ENCODE measurements at regions not wholly inside any gene's neighbourhood (a gene's known extent, or its start where the extent isn't known, plus 50 kb on each side); places are given as distances from the start of the nearest gene placed in this dataset.

DNA sequence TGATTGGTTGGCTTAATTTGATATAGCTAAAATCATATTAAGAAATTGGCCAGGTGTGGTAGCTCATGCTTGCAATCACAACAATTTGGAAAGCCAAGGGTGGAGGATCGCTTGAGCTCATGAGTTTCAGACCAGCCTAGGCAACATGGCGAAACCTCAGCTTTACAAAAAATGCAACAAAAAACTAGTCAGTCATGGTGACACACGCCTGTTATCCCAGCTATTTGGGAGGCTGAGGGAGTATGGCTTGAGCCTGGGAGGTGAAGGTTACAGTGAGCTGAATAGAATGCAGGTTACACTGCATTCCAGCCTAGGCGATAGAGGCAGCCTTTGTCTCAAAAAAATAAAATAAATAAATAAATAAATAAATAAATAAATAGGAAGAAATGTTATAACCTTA lies 1579.6 kb upstream of the SLC10A2 start:
- Histone ChIP-seq H2BK120ac (ENCODE audit: low read depth, low read length) (no peak overlapping the region), H3K23ac (ENCODE audit: low read depth, low read length, poor library complexity) (no peak overlapping the region), H3K4me1 (ENCODE audit: control insufficient read depth in 2 of 2, insufficient read depth in 1 of 2, low read depth in 1 of 2, low read length in 2 of 2) (no peaks in the 10 kb centered on the region), H2BK15ac (ENCODE audit: low read length) (no peak overlapping the region), H3K4me3 (ENCODE audit: low read length in 2 of 2) (no peak overlapping the region), H2BK5ac (ENCODE audit: low read length) (no peak overlapping the region), H3K36me3 (replicated peaks in 1 of 2; ENCODE audit: control insufficient read depth in 2 of 2, insufficient read depth in 2 of 2, low read length in 2 of 2) (no peaks in the 10 kb centered on the region), H4K8ac (ENCODE audit: low read depth, low read length) (no peak overlapping the region), H2AK5ac (ENCODE audit: low read depth, low read length) (no peak overlapping the region), H3K14ac (ENCODE audit: low read length) (no peak overlapping the region), H3K9ac (ENCODE audit: low read depth, low read length, poor library complexity) (no peak overlapping the region), H2AFZ (ENCODE audit: low read length) (no peak overlapping the region), H3K27ac (replicated peaks; ENCODE audit: low read length) (no peak overlapping the region), H3K79me1 (ENCODE audit: low read depth, low read length) (no peaks in the 10 kb centered on the region), H3K27me3 (ENCODE audit: control insufficient read depth in 3 of 3, insufficient read depth in 3 of 3, low read depth in 1 of 3, low read length in 3 of 3) (peaks cover 0 to 3% (median 0%) of the 10 kb centered on the region in 3 experiments), H4K91ac (ENCODE audit: low read depth, low read length, poor library complexity) (no peak overlapping the region), H3K4me2 (ENCODE audit: insufficient read depth, low read length, poor library complexity, severe bottlenecking) (no peak overlapping the region), H3K18ac (ENCODE audit: low read length) (no peak overlapping the region), H3K9me3 (replicated peaks in 1 of 2; ENCODE audit: control insufficient read depth in 2 of 2, insufficient read depth in 1 of 2, low read depth in 1 of 2, low read length in 2 of 2) (no peaks in the 10 kb centered on the region), H3K4ac (ENCODE audit: low read length) (no peak overlapping the region), H2BK12ac (ENCODE audit: low read length) (no peak overlapping the region)
- no CpG with 5 or more reads among the region's 4 CpGs for WGBS, 2 donors (ENCODE audit: extremely low coverage in 2 of 2, insufficient read length in 2 of 2, insufficient replicate concordance in 1 of 2)
- no peak for DNase-seq (ENCODE audit: low spot score)

DNA sequence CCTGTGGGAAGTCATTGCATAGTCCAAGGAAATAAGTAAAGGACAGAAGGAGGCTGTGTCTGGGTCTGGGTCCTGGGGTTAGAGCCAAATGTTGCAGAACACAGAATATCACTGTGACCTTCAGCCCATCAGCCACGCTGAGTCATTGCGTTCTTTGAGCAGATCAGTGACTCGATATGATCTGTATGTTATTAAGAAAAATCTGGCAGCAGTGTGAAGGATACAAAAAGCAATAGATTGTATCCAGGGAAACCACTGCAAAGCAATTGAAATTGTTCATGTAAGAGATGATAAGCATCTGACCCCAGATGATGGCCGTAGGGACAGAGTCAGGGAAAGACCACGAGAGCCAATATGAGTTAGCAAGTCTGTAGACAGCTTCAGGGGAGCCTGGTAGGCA lies 1575.1 kb upstream of the SLC10A2 start:
- Histone ChIP-seq H3K4me2 (ENCODE audit: insufficient read depth, low read length, poor library complexity, severe bottlenecking) (no peak overlapping the region), H3K4me3 (ENCODE audit: low read length in 2 of 2) (no peak overlapping the region), H2BK15ac (ENCODE audit: low read length) (no peak overlapping the region), H2AFZ (ENCODE audit: low read length) (no peak overlapping the region), H3K9me3 (replicated peaks in 1 of 2; ENCODE audit: control insufficient read depth in 2 of 2, insufficient read depth in 1 of 2, low read depth in 1 of 2, low read length in 2 of 2) (peaks cover 0 to under 1% of the 10 kb centered on the region in 2 donors), H3K18ac (ENCODE audit: low read length) (no peak overlapping the region), H2AK5ac (ENCODE audit: low read depth, low read length) (no peak overlapping the region), H3K79me1 (ENCODE audit: low read depth, low read length) (no peaks in the 10 kb centered on the region), H3K14ac (ENCODE audit: low read length) (no peak overlapping the region), H2BK5ac (ENCODE audit: low read length) (no peak overlapping the region), H3K27ac (replicated peaks; ENCODE audit: low read length) (no peak overlapping the region), H3K23ac (ENCODE audit: low read depth, low read length, poor library complexity) (no peak overlapping the region), H4K8ac (ENCODE audit: low read depth, low read length) (no peak overlapping the region), H3K9ac (ENCODE audit: low read depth, low read length, poor library complexity) (no peak overlapping the region), H4K91ac (ENCODE audit: low read depth, low read length, poor library complexity) (no peak overlapping the region), H3K27me3 (ENCODE audit: control insufficient read depth in 3 of 3, insufficient read depth in 3 of 3, low read depth in 1 of 3, low read length in 3 of 3) (peaks cover 0 to 3% (median 0%) of the 10 kb centered on the region in 3 experiments), H3K4ac (ENCODE audit: low read length) (no peak overlapping the region), H2BK12ac (ENCODE audit: low read length) (no peak overlapping the region), H2BK120ac (ENCODE audit: low read depth, low read length) (no peak overlapping the region), H3K36me3 (replicated peaks in 1 of 2; ENCODE audit: control insufficient read depth in 2 of 2, insufficient read depth in 2 of 2, low read length in 2 of 2) (no peaks in the 10 kb centered on the region), H3K4me1 (ENCODE audit: control insufficient read depth in 2 of 2, insufficient read depth in 1 of 2, low read depth in 1 of 2, low read length in 2 of 2) (no peaks in the 10 kb centered on the region)
- no CpG with 5 or more reads among the region's 5 CpGs for WGBS, 2 donors (ENCODE audit: extremely low coverage in 2 of 2, insufficient read length in 2 of 2, insufficient replicate concordance in 1 of 2)
- no peak for DNase-seq (ENCODE audit: low spot score)

DNA sequence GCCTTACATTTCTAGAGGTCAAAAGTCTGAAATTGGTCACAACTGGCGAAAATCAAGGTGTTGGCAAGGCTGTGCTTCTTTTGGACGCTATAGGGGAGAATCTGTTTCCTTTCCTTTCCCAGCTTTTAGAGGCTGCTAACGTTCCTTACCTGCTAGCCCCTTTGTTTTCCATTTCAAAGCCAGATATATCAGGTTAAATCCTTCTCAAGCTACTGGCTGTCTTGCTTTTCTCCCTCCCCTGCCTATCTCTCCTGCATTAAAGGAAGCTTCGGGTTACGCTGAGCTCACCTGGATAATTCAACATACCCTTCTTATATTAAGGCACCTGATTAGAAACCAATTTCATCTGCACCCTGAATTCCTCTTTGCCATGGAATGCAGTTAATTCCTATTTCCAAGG lies 1569.7 kb upstream of the SLC10A2 start:
- H2BK12ac ChIP-seq (ENCODE audit: low read length) = no peak overlapping the region
- no peak overlapping the region for H4K91ac ChIP-seq (ENCODE audit: low read depth, low read length, poor library complexity)
- peaks cover 0 to 3% of the 10 kb centered on the region in 2 donors for H3K4me1 ChIP-seq (ENCODE audit: control insufficient read depth in 2 of 2, insufficient read depth in 1 of 2, low read depth in 1 of 2, low read length in 2 of 2)
- H3K4me2 ChIP-seq (ENCODE audit: insufficient read depth, low read length, poor library complexity, severe bottlenecking) = no peak overlapping the region
- no peak overlapping the region for H3K9ac ChIP-seq (ENCODE audit: low read depth, low read length, poor library complexity)
- no peaks in the 10 kb centered on the region for H3K27me3 ChIP-seq (ENCODE audit: control insufficient read depth in 3 of 3, insufficient read depth in 3 of 3, low read depth in 1 of 3, low read length in 3 of 3)
- no peak for DNase-seq (ENCODE audit: low spot score)
- H3K4me3 ChIP-seq (ENCODE audit: low read length in 2 of 2) = no peak overlapping the region
- H3K79me1 ChIP-seq (ENCODE audit: low read depth, low read length) = no peaks in the 10 kb centered on the region
- H2AFZ ChIP-seq (ENCODE audit: low read length) = no peak overlapping the region
- no peak overlapping the region for H4K8ac ChIP-seq (ENCODE audit: low read depth, low read length)
- H2BK120ac ChIP-seq (ENCODE audit: low read depth, low read length) = no peak overlapping the region
- H2BK5ac ChIP-seq (ENCODE audit: low read length) = no peak overlapping the region
- no peak overlapping the region for H3K14ac ChIP-seq (ENCODE audit: low read length)
- H3K18ac ChIP-seq (ENCODE audit: low read length) = no peak overlapping the region
- H3K27ac ChIP-seq (replicated peaks; ENCODE audit: low read length) = no peak overlapping the region
- H2AK5ac ChIP-seq (ENCODE audit: low read depth, low read length) = no peak overlapping the region
- H2BK15ac ChIP-seq (ENCODE audit: low read length) = no peak overlapping the region
- WGBS, 2 donors (ENCODE audit: extremely low coverage in 2 of 2, insufficient read length in 2 of 2, insufficient replicate concordance in 1 of 2) = no CpG with 5 or more reads among the region's 5 CpGs
- peaks cover 0 to 2% of the 10 kb centered on the region in 2 donors for H3K9me3 ChIP-seq (replicated peaks in 1 of 2; ENCODE audit: control insufficient read depth in 2 of 2, insufficient read depth in 1 of 2, low read depth in 1 of 2, low read length in 2 of 2)
- no peak overlapping the region for H3K4ac ChIP-seq (ENCODE audit: low read length)
- H3K23ac ChIP-seq (ENCODE audit: low read depth, low read length, poor library complexity) = no peak overlapping the region
- H3K36me3 ChIP-seq (replicated peaks in 1 of 2; ENCODE audit: control insufficient read depth in 2 of 2, insufficient read depth in 2 of 2, low read length in 2 of 2) = no peaks in the 10 kb centered on the region

DNA sequence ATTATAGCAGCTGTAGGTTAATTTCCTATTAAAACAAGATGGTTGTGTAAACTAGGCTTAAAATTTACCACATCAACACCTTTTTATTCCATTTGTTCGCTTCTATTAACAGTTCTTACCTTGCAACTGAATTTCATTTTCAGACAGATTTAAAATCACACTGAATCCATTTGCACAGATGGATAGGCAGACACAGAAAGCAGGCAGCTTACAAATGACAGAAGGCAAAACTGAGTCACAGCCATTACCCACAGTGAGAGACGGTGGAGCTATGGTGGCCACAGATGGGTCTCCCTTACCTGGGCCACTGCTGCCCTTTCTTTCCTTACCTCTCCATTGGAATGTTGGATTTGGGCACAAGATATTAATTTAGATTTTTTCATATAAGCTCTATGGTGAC lies 1567.8 kb upstream of the SLC10A2 start:
- peaks cover 0 to 2% of the 10 kb centered on the region in 2 donors for H3K9me3 ChIP-seq (replicated peaks in 1 of 2; ENCODE audit: control insufficient read depth in 2 of 2, insufficient read depth in 1 of 2, low read depth in 1 of 2, low read length in 2 of 2)
- H4K8ac ChIP-seq (ENCODE audit: low read depth, low read length) = no peak overlapping the region
- no peak overlapping the region for H2BK15ac ChIP-seq (ENCODE audit: low read length)
- no peak overlapping the region for H2AFZ ChIP-seq (ENCODE audit: low read length)
- DNase-seq (ENCODE audit: low spot score) = no peak
- H4K91ac ChIP-seq (ENCODE audit: low read depth, low read length, poor library complexity) = no peak overlapping the region
- no peaks in the 10 kb centered on the region for H3K79me1 ChIP-seq (ENCODE audit: low read depth, low read length)
- whole genome bisulfite sequencing, 2 donors (ENCODE audit: extremely low coverage in 2 of 2, insufficient read length in 2 of 2, insufficient replicate concordance in 1 of 2) = no CpG with 5 or more reads among the region's 2 CpGs
- H3K4me3 ChIP-seq (ENCODE audit: low read length in 2 of 2) = no peak overlapping the region
- no peak overlapping the region for H3K4ac ChIP-seq (ENCODE audit: low read length)
- H3K27me3 ChIP-seq (ENCODE audit: control insufficient read depth in 3 of 3, insufficient read depth in 3 of 3, low read depth in 1 of 3, low read length in 3 of 3) = no peaks in the 10 kb centered on the region
- H2BK12ac ChIP-seq (ENCODE audit: low read length) = no peak overlapping the region
- no peak overlapping the region for H3K27ac ChIP-seq (replicated peaks; ENCODE audit: low read length)
- no peaks in the 10 kb centered on the region for H3K36me3 ChIP-seq (replicated peaks in 1 of 2; ENCODE audit: control insufficient read depth in 2 of 2, insufficient read depth in 2 of 2, low read length in 2 of 2)
- H3K18ac ChIP-seq (ENCODE audit: low read length) = no peak overlapping the region
- H3K4me2 ChIP-seq (ENCODE audit: insufficient read depth, low read length, poor library complexity, severe bottlenecking) = no peak overlapping the region
- H3K14ac ChIP-seq (ENCODE audit: low read length) = no peak overlapping the region
- no peak overlapping the region for H3K23ac ChIP-seq (ENCODE audit: low read depth, low read length, poor library complexity)
- no peak overlapping the region for H2BK120ac ChIP-seq (ENCODE audit: low read depth, low read length)
- no peak overlapping the region for H2AK5ac ChIP-seq (ENCODE audit: low read depth, low read length)
- H3K9ac ChIP-seq (ENCODE audit: low read depth, low read length, poor library complexity) = no peak overlapping the region
- H3K4me1 ChIP-seq (ENCODE audit: control insufficient read depth in 2 of 2, insufficient read depth in 1 of 2, low read depth in 1 of 2, low read length in 2 of 2) = peaks cover 0 to 3% of the 10 kb centered on the region in 2 donors
- H2BK5ac ChIP-seq (ENCODE audit: low read length) = no peak overlapping the region

All from neuronal stem cell (in vitro differentiated cells).